CD4-positive, alpha-beta memory T cell (primary cell): ENCODE measurements at regions not wholly inside any gene's neighbourhood (a gene's known extent, or its start where the extent isn't known, plus 50 kb on each side); places are given as distances from the start of the nearest gene placed in this dataset.

ENCODE experiments used
- CTCF ChIA-PET: fragments of 350-600 bp; sonication (Branson Sonifier 250); formaldehyde crosslinking; loops from one replicate; lab custom pipeline; 2021; ENCODE audit warnings: inconsistent platforms; ENCODE audit not compliant: partially characterized antibody; lab: Charles Lee
- POLR2A ChIA-PET: fragments of 350-600 bp; sonication (Branson Sonifier 250); formaldehyde crosslinking; loops from one replicate; lab custom pipeline; 2021; ENCODE audit not compliant: partially characterized antibody; lab: Charles Lee
- DNase-seq, 5 donors: peaks; one replicate each; pipeline versions ENCODE4 v3.0.0 to v3.0.0-alpha.2; 2020 to 2022; ENCODE audit warnings: mixed read lengths in 1 of 5
- H3K27ac ChIP-seq: one replicate; pipeline ENCODE4 v1.7.0; 2013; ENCODE audit warnings: low read depth, low read length
- H3K27me3 ChIP-seq: 2 replicates; pipeline ENCODE4 v1.7.0; 2013; ENCODE audit warnings: mild to moderate bottlenecking, low read length, moderate library complexity; ENCODE audit not compliant: insufficient read depth
- H3K36me3 ChIP-seq: 2 replicates; pipeline ENCODE4 v1.7.0; 2013; ENCODE audit warnings: mild to moderate bottlenecking, low read length, moderate library complexity; ENCODE audit not compliant: insufficient read depth
- H3K4me1 ChIP-seq: 2 replicates; pipeline ENCODE4 v1.7.0; 2013; ENCODE audit warnings: mild to moderate bottlenecking, low read length, moderate library complexity; ENCODE audit not compliant: insufficient read depth
- H3K4me3 ChIP-seq, 2 donors: one replicate each; pipeline ENCODE4 v1.7.0; 2013; ENCODE audit warnings: low read length in 2 of 2, mild to moderate bottlenecking in 1 of 2
- H3K9me3 ChIP-seq, 2 donors: one replicate each; pipeline ENCODE4 v1.7.0; 2013; ENCODE audit warnings: low read length in 2 of 2, control low read depth in 1 of 2; ENCODE audit not compliant: control insufficient read depth in 1 of 2
- H3K27ac Mint-ChIP-seq, 7 donors: one replicate each; pipeline ENCODE4 v1.8.0; 2020 to 2021; ENCODE audit warnings: mixed read lengths in 7 of 7, mild to moderate bottlenecking in 6 of 7, inconsistent platforms in 3 of 7, moderate library complexity in 3 of 7
- H3K27me3 Mint-ChIP-seq, 2 donors: one replicate each; pipeline ENCODE4 v1.8.0; 2020 to 2021; ENCODE audit warnings: mixed read lengths in 2 of 2
- H3K36me3 Mint-ChIP-seq, 2 donors: one replicate each; pipeline ENCODE4 v1.8.0; 2020 to 2021; ENCODE audit warnings: mixed read lengths in 2 of 2, inconsistent platforms in 1 of 2, mild to moderate bottlenecking in 1 of 2
- H3K4me1 Mint-ChIP-seq, 4 donors: one replicate each; pipeline ENCODE4 v1.8.0; 2020 to 2021; ENCODE audit warnings: mixed read lengths in 4 of 4, mild to moderate bottlenecking in 1 of 4
- H3K4me3 Mint-ChIP-seq, 8 donors: one replicate each; pipeline ENCODE4 v1.8.0; 2020 to 2021; ENCODE audit warnings: mixed read lengths in 8 of 8, mild to moderate bottlenecking in 7 of 8, moderate library complexity in 6 of 8, inconsistent platforms in 3 of 8
- H3K9me3 Mint-ChIP-seq, 8 donors: one replicate each; pipeline ENCODE4 v1.8.0; 2020 to 2021; ENCODE audit warnings: mixed read lengths in 8 of 8, mild to moderate bottlenecking in 5 of 8, inconsistent platforms in 3 of 8, moderate library complexity in 1 of 8
- intact Hi-C: fragments of 100-400 bp; cut with micrococcal nuclease; formaldehyde crosslinking; loops from one replicate; pipeline ENCODE4 v1.15.1; 2023

GRCh38 chr6:15870333-15871043 is 207.7 kb upstream of the DTNBP1 start:
- no peak overlapping the region for H3K27ac ChIP-seq
- no peaks in the 10 kb centered on the region for H3K36me3 ChIP-seq
- intact Hi-C loops, result no loop called here
- Mint-ChIP-seq H3K27ac (no peak overlapping the region), H3K27me3 (peaks cover 11 to 21% of the 10 kb centered on the region in 2 donors), H3K4me3 (no peak overlapping the region), H3K36me3 (peaks cover 0 to 3% of the 10 kb centered on the region in 2 donors), H3K9me3 (peaks cover 0 to 2% (median 0%) of the 10 kb centered on the region in 8 donors), H3K4me1 (no peaks in the 10 kb centered on the region)
- no peaks in the 10 kb centered on the region for H3K9me3 ChIP-seq
- no peak overlapping the region for H3K4me3 ChIP-seq
- H3K4me1 ChIP-seq, result no peaks in the 10 kb centered on the region
- CTCF ChIA-PET, result no interaction called here
- no peaks in the 10 kb centered on the region for H3K27me3 ChIP-seq
- POLR2A ChIA-PET, result no interaction called here
- no peak for DNase-seq

GRCh38 chr6:15864708-15865062 is 201.9 kb upstream of the DTNBP1 start:
- Histone ChIP-seq H3K36me3 (no peaks in the 10 kb centered on the region), H3K27me3 (no peaks in the 10 kb centered on the region), H3K4me3 (no peak overlapping the region), H3K27ac (no peak overlapping the region), H3K9me3 (no peaks in the 10 kb centered on the region), H3K4me1 (no peaks in the 10 kb centered on the region)
- no peaks in the 10 kb centered on the region for H3K9me3 Mint-ChIP-seq
- POLR2A ChIA-PET, result no interaction called here
- H3K4me3 Mint-ChIP-seq, result no peak overlapping the region
- CTCF ChIA-PET, result interaction anchor here (1.3 kb wide), 2 partner anchors 9 to 12 kb away, joined by 3 read pairs; no protein-coding TSS in a partner anchor
- no peaks in the 10 kb centered on the region for H3K36me3 Mint-ChIP-seq
- no peak for DNase-seq
- intact Hi-C loops, result no loop called here
- no peaks in the 10 kb centered on the region for H3K4me1 Mint-ChIP-seq
- H3K27ac Mint-ChIP-seq, result no peak overlapping the region
- peaks cover 6 to 12% of the 10 kb centered on the region in 2 donors for H3K27me3 Mint-ChIP-seq

- ChIA-PET POLR2A (no interaction called here), CTCF (interaction anchor here (1.3 kb wide), 1 partner anchor 12 kb away, joined by 3 read pairs; no protein-coding TSS in a partner anchor)
- no peak overlapping the region for H3K27ac ChIP-seq
- no peak for DNase-seq
- H3K27ac Mint-ChIP-seq, result no peak overlapping the region
- H3K4me3 ChIP-seq, result no peak overlapping the region
- no peaks in the 10 kb centered on the region for H3K36me3 ChIP-seq
- no peaks in the 10 kb centered on the region for H3K4me1 ChIP-seq
- H3K9me3 Mint-ChIP-seq, result no peaks in the 10 kb centered on the region
- H3K4me3 Mint-ChIP-seq, result no peak overlapping the region
- H3K27me3 ChIP-seq, result no peaks in the 10 kb centered on the region
- no peaks in the 10 kb centered on the region for H3K36me3 Mint-ChIP-seq
- H3K9me3 ChIP-seq, result no peaks in the 10 kb centered on the region
- H3K4me1 Mint-ChIP-seq, result no peaks in the 10 kb centered on the region
- H3K27me3 Mint-ChIP-seq, result peaks cover 6 to 12% of the 10 kb centered on the region in 2 donors
- intact Hi-C loops, result no loop called here
These were observed 201.3 kb upstream of the DTNBP1 start for GRCh38 chr6:15864038-15864707.

GRCh38 chr6:15862810-15863209 is 200.0 kb upstream of the DTNBP1 start:
- DNase-seq, result no peak
- POLR2A ChIA-PET, result no interaction called here
- H3K9me3 Mint-ChIP-seq, result no peaks in the 10 kb centered on the region
- Histone ChIP-seq H3K27me3 (no peaks in the 10 kb centered on the region), H3K27ac (no peak overlapping the region), H3K9me3 (no peaks in the 10 kb centered on the region), H3K4me1 (no peaks in the 10 kb centered on the region), H3K36me3 (no peaks in the 10 kb centered on the region), H3K4me3 (no peak overlapping the region)
- peaks cover 6 to 10% of the 10 kb centered on the region in 2 donors for H3K27me3 Mint-ChIP-seq
- intact Hi-C loops, result no loop called here
- H3K36me3 Mint-ChIP-seq, result no peaks in the 10 kb centered on the region
- no peak overlapping the region for H3K4me3 Mint-ChIP-seq
- no peak overlapping the region for H3K27ac Mint-ChIP-seq
- H3K4me1 Mint-ChIP-seq, result no peaks in the 10 kb centered on the region
- CTCF ChIA-PET, result interaction anchor here (0.6 kb wide), 1 partner anchor 342 kb away, joined by 3 read pairs; no protein-coding TSS in a partner anchor

GRCh38 chr6:15861486-15861885 is 198.7 kb upstream of the DTNBP1 start:
- Histone ChIP-seq H3K36me3 (no peaks in the 10 kb centered on the region), H3K27me3 (no peaks in the 10 kb centered on the region), H3K9me3 (no peaks in the 10 kb centered on the region), H3K4me3 (no peak overlapping the region), H3K4me1 (no peaks in the 10 kb centered on the region), H3K27ac (no peak overlapping the region)
- intact Hi-C loops, result no loop called here
- Mint-ChIP-seq H3K27me3 (peaks cover 6 to 9% of the 10 kb centered on the region in 2 donors), H3K9me3 (peaks cover 0 to 1% (median 0%) of the 10 kb centered on the region in 8 donors), H3K27ac (no peak overlapping the region), H3K36me3 (no peaks in the 10 kb centered on the region), H3K4me3 (no peak overlapping the region), H3K4me1 (no peaks in the 10 kb centered on the region)
- DNase-seq, result no peak
- POLR2A ChIA-PET, result no interaction called here
- CTCF ChIA-PET, result no interaction called here

GRCh38 chr6:15854826-15855710 is 192.2 kb upstream of the DTNBP1 start:
- Histone ChIP-seq H3K4me3 (no peak overlapping the region), H3K36me3 (no peaks in the 10 kb centered on the region), H3K27me3 (no peaks in the 10 kb centered on the region), H3K9me3 (no peaks in the 10 kb centered on the region), H3K27ac (no peak overlapping the region), H3K4me1 (no peaks in the 10 kb centered on the region)
- Mint-ChIP-seq H3K27me3 (peaks cover under 1 to 7% of the 10 kb centered on the region in 2 donors), H3K9me3 (peaks cover 0 to 1% (median 0%) of the 10 kb centered on the region in 8 donors), H3K4me1 (no peaks in the 10 kb centered on the region), H3K36me3 (no peaks in the 10 kb centered on the region), H3K4me3 (no peak overlapping the region), H3K27ac (no peak overlapping the region)
- intact Hi-C loops, result no loop called here
- DNase-seq, result no peak
- ChIA-PET POLR2A (no interaction called here), CTCF (no interaction called here)

GRCh38 chr6:15854378-15854777 is 191.6 kb upstream of the DTNBP1 start:
- POLR2A ChIA-PET, result no interaction called here
- DNase-seq, result no peak
- no peak overlapping the region for H3K4me3 Mint-ChIP-seq

More at GRCh38 chr6:15854378-15854777, 191.6 kb upstream of the DTNBP1 start:
- no peak overlapping the region for H3K27ac ChIP-seq
- no peak overlapping the region for H3K4me3 ChIP-seq
- Mint-ChIP-seq H3K27me3 (peaks cover 0 to 7% of the 10 kb centered on the region in 2 donors), H3K9me3 (peaks cover 0 to 1% (median 0%) of the 10 kb centered on the region in 8 donors), H3K36me3 (no peaks in the 10 kb centered on the region), H3K4me1 (no peaks in the 10 kb centered on the region), H3K27ac (no peak overlapping the region)
- no peaks in the 10 kb centered on the region for H3K36me3 ChIP-seq
- CTCF ChIA-PET, result no interaction called here
- no peaks in the 10 kb centered on the region for H3K4me1 ChIP-seq
- intact Hi-C loops, result no loop called here
- no peaks in the 10 kb centered on the region for H3K9me3 ChIP-seq
- no peaks in the 10 kb centered on the region for H3K27me3 ChIP-seq
